Activated CD4-positive, alpha-beta T cell treated with anti-CD3 and anti-CD28 coated beads, Interleukin-2, amount 50 U/mL, for 16 hours (primary cell): ENCODE measurements at regions not wholly inside any gene's neighbourhood (a gene's known extent, or its start where the extent isn't known, plus 50 kb on each side); places are given as distances from the start of the nearest gene placed in this dataset.
"Not testable (repeated sequence)": the region's sequence is repeated elsewhere in the genome, so short reads cannot be mapped to it uniquely, and the experiment has no call there.

Experiments
- DNase-seq: peaks from one replicate; pipeline ENCODE4 v3.0.0-alpha.2; 2020

- DNase-seq = no peak
Observed at GRCh38 chr5:167050568-167051401, 1240.7 kb upstream of the WWC1 start.

GRCh38 chr5:167051402-167051768, 1240.1 kb upstream of the WWC1 start:
- no peak for DNase-seq

- DNase-seq = no peak
Observed at GRCh38 chr5:167052791-167053190, 1238.7 kb upstream of the WWC1 start.

DNA sequence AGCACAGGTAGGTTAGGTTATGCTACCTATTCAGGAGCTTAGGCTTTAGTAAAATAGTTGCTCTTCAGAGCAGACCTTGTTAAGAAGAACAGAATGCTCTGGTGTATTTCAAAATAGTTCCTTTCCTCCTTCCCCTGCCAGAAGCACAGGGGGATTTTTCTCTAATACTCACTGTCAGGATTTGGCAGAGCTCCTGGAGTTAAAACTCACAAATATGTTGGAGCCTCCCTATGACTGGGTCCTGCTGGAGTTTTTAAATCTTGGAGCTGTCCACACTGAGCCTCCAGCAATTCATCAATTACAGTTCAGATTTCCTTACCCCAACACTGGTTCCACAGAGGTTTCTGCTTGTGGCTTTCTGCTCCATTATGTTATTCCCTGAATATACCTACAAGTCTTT, 1233.8 kb upstream of the WWC1 start:
- no peak for DNase-seq

- no peak for DNase-seq
Observed at GRCh38 chr5:167061695-167062094, 1229.8 kb upstream of the WWC1 start.

DNA sequence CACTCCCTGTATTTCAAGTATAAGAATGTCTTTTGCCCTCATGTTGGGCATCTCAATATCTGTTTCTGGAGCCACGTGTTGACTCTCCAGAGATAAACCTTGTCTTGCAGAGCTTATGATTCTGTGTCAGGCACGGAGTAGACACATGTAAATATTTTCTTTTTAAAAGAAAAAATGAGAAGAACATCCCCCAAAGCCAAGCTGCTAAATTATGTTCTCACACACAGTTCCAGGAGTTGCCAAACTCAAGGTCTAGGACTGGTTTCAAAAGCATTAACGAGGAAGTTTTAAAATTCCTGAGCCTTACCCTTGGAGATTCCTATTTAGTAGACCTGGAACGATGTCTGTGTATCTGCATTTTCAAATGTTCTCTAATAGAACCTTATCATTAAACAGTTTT, 1228.3 kb upstream of the WWC1 start:
- DNase-seq = no peak

DNA sequence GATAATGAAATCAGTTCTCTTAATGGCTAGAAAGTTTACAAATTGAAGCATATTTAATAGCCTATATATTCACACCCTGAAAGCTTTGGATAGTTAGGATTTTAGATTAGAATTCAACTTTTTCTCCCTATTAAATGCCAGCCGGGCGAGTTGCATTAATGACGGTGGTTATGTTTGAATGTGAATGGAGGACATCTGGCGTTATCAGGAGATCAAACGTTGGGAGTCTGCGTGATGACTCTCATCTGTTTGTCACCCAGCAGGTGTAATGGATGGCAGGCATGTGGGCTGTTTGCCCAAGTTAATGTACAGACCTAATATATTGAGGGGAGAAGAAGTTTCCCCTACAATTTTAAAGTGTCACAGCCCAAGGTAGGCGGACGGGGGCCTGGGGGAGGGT, 1227.7 kb upstream of the WWC1 start:
- no peak for DNase-seq

GRCh38 chr5:167064198-167064776, 1227.2 kb upstream of the WWC1 start:
- DNase-seq = no peak

DNA sequence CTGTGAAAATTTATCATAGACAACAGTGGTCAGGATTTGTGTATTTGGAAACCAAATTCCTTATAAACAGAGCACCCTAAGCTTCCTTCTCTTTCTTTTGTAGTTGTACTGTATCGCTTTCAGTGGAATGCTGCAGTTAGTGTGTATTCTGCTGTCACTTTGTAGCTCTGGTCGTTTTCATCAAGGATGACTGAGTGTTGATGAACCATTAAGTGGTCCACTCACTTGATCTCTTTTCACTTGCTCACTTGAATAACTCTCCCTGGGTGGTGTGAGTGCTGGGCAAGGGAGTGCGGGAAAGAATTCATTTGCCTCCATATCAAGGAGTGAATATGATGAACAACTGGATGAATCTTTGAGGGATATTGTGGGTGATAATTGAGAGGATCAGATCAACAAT, 1225.7 kb upstream of the WWC1 start:
- no peak for DNase-seq

- no peak for DNase-seq
Observed at GRCh38 chr5:167071981-167072610, 1219.3 kb upstream of the WWC1 start.

GRCh38 chr5:167081561-167081960, 1209.9 kb upstream of the WWC1 start:
- no peak for DNase-seq

GRCh38 chr5:167096816-167097215, 1194.6 kb upstream of the WWC1 start:
- no peak for DNase-seq

DNA sequence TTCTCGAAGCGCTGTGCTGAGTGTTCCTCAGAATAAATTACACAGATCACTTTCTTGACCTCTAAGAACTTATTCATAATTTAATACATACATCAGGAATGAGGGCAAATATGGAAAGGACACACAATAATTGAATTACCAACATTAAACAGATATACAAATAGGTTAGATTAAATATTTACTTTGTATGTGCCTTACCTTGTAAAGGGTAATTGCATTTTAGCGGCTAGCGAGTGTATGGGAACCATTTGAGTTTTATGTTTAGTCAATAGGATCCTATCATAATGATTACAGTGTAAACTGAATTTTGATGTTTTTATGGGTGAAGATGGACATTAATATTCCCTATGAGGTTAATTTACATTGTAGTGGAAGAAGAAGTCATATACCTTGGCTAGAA, 1187.1 kb upstream of the WWC1 start:
- DNase-seq = no peak

- no peak for DNase-seq
Observed at GRCh38 chr5:167105941-167106340, 1185.5 kb upstream of the WWC1 start.

DNA sequence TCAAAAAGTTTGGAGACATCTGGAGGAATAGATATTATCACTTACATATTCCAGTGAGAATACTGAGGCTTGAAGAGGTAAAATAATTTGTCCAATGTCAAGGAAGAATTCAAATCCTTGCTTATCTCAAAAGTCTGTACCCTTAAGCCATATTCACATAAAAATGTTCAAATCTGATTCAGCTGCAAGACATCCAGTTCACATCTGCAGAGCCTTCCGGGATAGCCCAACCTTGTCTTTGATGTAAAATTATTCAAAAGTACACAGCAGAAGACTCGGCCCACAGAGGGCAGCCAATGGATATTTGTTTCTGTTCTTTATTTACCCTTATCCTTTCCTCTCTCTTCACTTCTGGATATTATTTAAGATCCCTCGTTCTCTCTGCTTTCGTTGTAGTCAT, 1183.8 kb upstream of the WWC1 start:
- DNase-seq = no peak

GRCh38 chr5:167108266-167108665, 1183.2 kb upstream of the WWC1 start:
- DNase-seq = not testable (repeated sequence)

GRCh38 chr5:167112556-167112955, 1178.9 kb upstream of the WWC1 start:
- DNase-seq = no peak

DNA sequence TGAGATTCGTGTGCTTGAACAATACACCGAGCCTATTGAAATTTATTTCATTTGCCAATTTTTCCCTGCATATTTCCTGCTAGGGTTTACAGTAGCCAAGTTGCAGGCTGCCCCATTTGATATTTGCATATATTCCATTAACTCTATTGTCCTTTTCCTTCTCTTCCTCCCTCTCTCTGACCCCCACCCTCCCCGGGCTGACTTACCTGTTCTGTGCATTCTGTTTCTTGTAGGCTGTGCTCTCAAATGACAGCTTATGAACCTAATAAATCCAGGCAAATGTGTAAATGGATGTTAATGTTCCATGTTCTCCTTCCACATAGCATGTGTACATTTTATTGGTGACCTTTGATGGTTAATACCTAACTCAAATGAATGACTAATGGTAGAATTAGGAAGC, 1169.2 kb upstream of the WWC1 start:
- no peak for DNase-seq

DNA sequence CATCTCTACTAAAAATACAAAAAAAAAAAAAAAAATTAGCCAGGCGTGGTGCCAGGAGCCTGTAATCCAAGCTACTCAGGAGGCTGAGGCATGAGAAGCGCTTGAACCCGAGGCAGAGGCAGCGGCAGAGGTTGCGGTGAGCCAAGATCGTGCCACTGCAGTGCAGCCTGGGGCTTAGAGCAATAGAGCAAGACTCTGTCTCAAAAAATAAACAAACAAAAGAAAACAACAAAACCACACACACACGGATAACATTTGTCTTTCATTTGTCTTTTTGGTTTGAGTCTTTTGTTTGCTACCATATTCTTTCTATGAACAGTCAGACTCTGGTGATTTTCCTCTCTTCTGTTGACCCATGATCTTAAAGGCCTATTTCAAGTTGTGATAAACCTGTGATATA, 1168.3 kb upstream of the WWC1 start:
- no peak for DNase-seq

GRCh38 chr5:167128581-167128980, 1162.9 kb upstream of the WWC1 start:
- no peak for DNase-seq

DNA sequence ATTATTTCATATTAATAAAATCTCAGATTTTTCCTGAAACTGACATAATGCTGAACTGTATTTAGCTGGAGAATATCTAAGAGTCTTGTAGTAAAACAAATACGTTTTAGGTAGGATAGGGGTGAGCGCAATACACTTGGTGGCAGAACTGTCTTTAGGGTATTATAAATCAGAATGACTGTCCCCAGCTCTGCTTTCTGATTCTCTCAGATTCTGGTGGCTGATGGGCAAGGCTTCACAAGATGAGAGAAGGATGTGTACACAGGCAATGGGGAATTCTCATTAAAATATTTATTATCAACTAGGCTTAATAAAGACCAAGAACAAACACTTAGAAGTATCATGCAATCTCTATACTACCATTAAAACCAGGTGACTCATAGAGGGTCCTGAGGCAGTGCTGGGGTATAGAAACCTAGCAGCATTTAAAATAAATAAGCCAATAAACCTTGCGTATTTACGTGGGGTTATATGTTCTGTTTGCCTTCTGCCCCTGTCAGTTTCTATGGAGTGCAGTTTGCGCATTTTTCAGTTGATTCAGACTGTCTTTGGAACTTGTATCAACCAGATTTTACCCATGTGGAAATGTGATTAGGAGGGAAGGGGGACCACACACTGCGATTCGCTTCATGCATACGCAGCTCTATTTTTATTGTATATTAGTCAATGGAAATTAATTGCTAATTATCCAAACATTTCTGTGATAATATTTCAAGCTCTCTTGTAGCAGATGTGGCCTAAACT, 1150.7 kb upstream of the WWC1 start:
- DNase-seq = no peak

DNA sequence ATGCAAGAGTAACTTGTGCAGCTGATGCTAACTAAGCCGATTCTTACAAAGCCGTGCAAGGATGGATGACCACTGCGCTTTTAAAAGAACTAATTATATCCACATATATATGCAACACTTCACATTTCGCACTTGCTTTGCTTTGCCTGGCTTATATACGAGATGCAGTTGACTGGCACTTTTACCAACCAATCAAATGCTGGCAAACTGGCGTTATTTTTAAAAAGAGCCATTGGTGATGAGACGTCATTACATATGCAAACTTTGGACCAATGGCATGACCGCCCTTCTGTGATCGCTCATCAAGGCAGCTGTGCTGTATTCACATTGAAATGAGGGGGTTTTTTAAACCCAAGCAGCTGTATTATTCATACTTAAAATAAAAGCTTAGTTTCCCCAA, 1147.7 kb upstream of the WWC1 start:
- no peak for DNase-seq

- no peak for DNase-seq
Observed at GRCh38 chr5:167145841-167146240, 1145.6 kb upstream of the WWC1 start.

DNA sequence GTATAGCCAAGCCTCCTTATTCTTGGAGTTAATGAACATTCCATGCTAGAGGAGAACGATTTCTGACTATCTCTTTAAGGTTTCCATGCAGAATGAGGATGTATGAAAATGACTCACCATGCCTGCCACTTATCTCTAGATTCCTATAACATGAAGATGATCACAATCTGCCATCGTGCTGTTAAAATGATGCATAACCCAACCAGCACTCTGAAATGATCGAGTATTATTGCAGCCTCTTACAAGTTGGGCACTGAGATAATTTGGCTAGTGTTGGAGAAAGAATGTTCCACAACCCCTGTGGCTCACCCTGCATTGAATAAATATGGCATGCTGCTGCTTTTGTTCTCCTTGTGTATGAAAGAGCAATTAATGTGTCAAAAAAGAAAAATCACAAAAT, 1143.6 kb upstream of the WWC1 start:
- DNase-seq = no peak
